K562 (cell line): ENCODE measurements at regions not wholly inside any gene's neighbourhood (a gene's known extent, or its start where the extent isn't known, plus 50 kb on each side); places are given as distances from the start of the nearest gene placed in this dataset.

ENCODE experiments used
- EP300 ChIP-seq: IDR thresholded peaks from 2 replicates; pipeline ENCODE4 v1.6.1; 2012; ENCODE audit warnings: low read length, improper control_type of control experiment
- FOXM1 ChIP-seq, 2 experiments: fragments of 450-650 bp in 1 of 2; sonication (generic) in 1 of 2; formaldehyde crosslinking in 1 of 2; IDR thresholded peaks; 2 replicates each; pipeline versions ENCODE4 v1.6.1 to v1.9.0; 2017 to 2022; ENCODE audit warnings: low read depth in 2 of 2, mild to moderate bottlenecking in 2 of 2, missing genetic modification reagents in 1 of 2, moderate library complexity in 1 of 2
- POLR2A ChIP-seq: fragments of 450-650 bp; conservative IDR thresholded peaks from 2 replicates; pipeline ENCODE4 v1.6.1; 2016
- ZNF561 ChIP-seq: fragments of 450-650 bp; formaldehyde crosslinking; conservative IDR thresholded peaks from 2 replicates; pipeline ENCODE4 v1.4.0; 2020; ENCODE audit warnings: mild to moderate bottlenecking, moderate library complexity

DNA sequence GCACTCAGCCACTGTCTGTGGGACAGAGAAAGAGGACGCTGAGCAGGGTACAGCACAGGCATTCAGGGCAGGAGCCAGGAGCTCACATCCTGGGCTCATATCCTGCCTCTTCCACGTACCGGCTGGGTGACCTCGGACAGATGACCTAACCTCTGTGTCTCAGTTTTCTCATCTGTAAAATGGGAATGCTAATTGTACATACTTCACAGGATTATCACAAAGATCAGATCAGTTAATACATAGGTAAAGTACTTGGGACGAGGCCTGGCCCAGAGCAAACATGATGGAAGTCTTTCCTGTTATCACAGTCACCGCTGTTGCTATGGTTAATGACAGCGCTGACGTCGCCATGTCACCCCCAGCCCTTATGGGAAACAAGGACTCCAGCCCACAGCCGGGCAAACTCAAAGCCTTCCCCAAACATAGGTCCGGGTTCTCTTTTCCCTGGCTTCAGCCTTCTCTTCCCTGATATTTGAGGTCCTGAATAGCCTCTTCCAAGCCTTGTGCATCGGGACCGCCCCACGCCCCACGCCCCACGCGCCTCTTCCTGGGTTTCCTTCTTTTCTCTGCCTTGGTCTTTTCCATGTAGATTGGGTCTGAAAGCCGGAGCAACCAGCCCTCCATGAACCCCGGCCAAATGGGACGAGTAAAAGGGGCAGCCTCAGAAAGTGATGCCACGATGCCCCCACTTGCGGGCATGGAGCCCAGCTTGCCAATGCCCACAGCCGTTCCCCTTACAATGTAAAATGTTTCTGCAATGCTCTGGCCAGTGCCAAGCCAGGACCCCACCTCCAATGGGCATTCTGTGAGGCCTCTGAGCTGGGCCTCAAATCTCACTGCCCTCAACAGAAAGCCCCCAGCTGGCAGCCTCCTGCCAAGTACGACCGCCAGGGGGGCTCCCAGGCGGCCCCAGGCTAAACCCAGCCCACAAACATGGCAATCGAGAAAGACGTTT lies 125.4 kb downstream of the RFLNA start:
- no peak for TF ChIP-seq EP300
- no peak for TF ChIP-seq FOXM1 (IDR thresholded peaks at IDR 0.05; ENCODE audit: low read depth)
- TF ChIP-seq FOXM1 (CRISPR knock-in tag; IDR thresholded peaks at IDR 0.05; ENCODE audit: low read depth): no peak
- TF ChIP-seq POLR2A: no peak
- TF ChIP-seq ZNF561 (CRISPR knock-in tag): no peak
